ENCODE measurements at regions not wholly inside any gene's neighbourhood (a gene's known extent, or its start where the extent isn't known, plus 50 kb on each side); places are given as distances from the start of the nearest gene placed in this dataset.

DNA sequence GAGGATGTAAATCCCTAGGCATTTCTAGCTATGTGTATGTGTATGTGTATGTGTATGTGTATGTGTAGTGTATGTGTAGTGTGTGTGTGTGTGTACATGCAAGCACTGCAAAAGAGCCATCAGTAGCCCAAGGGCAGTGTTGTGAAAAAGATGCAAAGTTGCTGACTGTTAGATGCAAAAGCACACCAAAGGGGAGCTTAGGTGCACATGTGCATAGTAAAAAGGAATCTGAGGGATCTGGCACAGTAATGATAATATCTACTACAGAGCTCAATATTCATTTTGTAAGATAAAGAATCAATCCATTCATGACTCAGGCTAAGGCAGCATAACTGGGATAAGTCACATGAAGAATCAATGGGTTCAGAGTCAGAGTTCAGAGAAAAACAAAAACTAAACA, 80.2 kb downstream of the TMEM47 start:
- intact Hi-C loops (cut with DNase I) = no loop called here
- DNase-seq = no peak
- no peak for ATAC-seq (ENCODE audit: low FRiP score)
- H3K9me3 ChIP-seq (ENCODE audit: control insufficient read depth, low read length) = no peaks in the 10 kb centered on the region
- H3K27me3 ChIP-seq (ENCODE audit: control insufficient read depth in 1 of 2, insufficient read depth in 2 of 2, low read length in 1 of 2) = no peaks in the 10 kb centered on the region
- no peaks in the 10 kb centered on the region for H3K36me3 ChIP-seq (ENCODE audit: control insufficient read depth in 1 of 2, insufficient read depth in 2 of 2, low read length in 1 of 2)
- no peaks in the 10 kb centered on the region for H3K4me1 ChIP-seq (ENCODE audit: control insufficient read depth in 1 of 2, insufficient read depth in 2 of 2, low read length in 2 of 2)
- H3K4me3 ChIP-seq (ENCODE audit: low read length in 2 of 2) = no peak overlapping the region
- no peak overlapping the region for H3K27ac ChIP-seq (ENCODE audit: low read depth in 1 of 2, low read length in 2 of 2)

DNA sequence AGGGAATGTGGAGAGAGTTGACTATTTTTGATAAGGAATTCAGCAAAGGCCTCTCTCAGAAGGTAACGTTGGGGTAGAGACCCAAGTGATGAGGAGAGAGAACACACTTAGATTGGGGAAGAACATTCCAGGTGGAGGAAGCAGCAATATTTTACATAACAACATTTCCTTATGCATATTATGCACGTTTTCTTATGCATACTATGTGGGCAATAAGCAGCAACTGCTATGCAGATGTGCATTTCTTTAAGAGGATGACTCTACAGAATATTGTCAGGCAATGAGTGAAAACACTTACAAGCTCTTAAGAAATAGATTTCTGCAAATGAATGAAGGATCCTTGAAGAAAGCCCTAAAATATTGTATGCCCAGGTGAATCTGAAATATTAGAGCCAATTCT, 91.1 kb downstream of the TMEM47 start:
- WGBS, 2 donors = 36 to 59% methylated on average over 2 of the region's 2 CpGs

DNA sequence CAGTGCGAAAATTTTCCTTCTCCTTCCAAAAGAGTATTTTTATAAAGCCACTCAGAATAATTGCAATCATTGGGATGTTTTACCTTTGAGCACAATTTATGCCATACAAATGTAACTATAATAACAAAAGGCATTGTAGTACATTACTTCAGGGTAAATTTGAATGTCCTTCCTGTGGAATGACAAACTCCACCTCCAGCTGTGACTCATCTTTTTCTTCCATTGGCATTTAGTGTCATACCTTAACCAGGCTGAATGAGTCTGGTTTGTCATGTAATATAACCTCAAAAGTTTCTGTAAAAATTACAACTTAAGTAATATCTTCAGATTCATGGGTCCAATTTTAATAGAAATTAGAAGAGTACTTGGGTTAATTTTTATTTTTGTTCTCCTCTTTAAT, 93.3 kb downstream of the TMEM47 start:
- no peaks in the 10 kb centered on the region for H3K36me3 ChIP-seq (ENCODE audit: control insufficient read depth in 1 of 2, insufficient read depth in 2 of 2, low read length in 1 of 2)
- DNase-seq (no peak), ATAC-seq (ENCODE audit: low FRiP score) (no peak)
- intact Hi-C loops (cut with DNase I) = no loop called here
- no peaks in the 10 kb centered on the region for H3K27me3 ChIP-seq (ENCODE audit: control insufficient read depth in 1 of 2, insufficient read depth in 2 of 2, low read length in 1 of 2)
- H3K4me1 ChIP-seq (ENCODE audit: control insufficient read depth in 1 of 2, insufficient read depth in 2 of 2, low read length in 2 of 2) = no peaks in the 10 kb centered on the region
- no peak overlapping the region for H3K4me3 ChIP-seq (ENCODE audit: low read length in 2 of 2)
- no peaks in the 10 kb centered on the region for H3K9me3 ChIP-seq (ENCODE audit: control insufficient read depth, low read length)
- no peak overlapping the region for H3K27ac ChIP-seq (ENCODE audit: low read depth in 1 of 2, low read length in 2 of 2)
- WGBS, 2 donors = 54 to 77% methylated on average over 1 of the region's 1 CpG

More for the DNA sequence above, 91.1 kb downstream of the TMEM47 start:
- ATAC-seq (ENCODE audit: low FRiP score) (no peak), DNase-seq (no peak)
- Histone ChIP-seq H3K9me3 (ENCODE audit: control insufficient read depth, low read length) (peaks cover 2% of the 10 kb centered on the region), H3K4me3 (ENCODE audit: low read length in 2 of 2) (no peak overlapping the region), H3K36me3 (ENCODE audit: control insufficient read depth in 1 of 2, insufficient read depth in 2 of 2, low read length in 1 of 2) (no peaks in the 10 kb centered on the region), H3K27me3 (ENCODE audit: control insufficient read depth in 1 of 2, insufficient read depth in 2 of 2, low read length in 1 of 2) (no peaks in the 10 kb centered on the region), H3K27ac (ENCODE audit: low read depth in 1 of 2, low read length in 2 of 2) (no peak overlapping the region), H3K4me1 (ENCODE audit: control insufficient read depth in 1 of 2, insufficient read depth in 2 of 2, low read length in 2 of 2) (no peaks in the 10 kb centered on the region)
- intact Hi-C loops (cut with DNase I) = no loop called here

DNA sequence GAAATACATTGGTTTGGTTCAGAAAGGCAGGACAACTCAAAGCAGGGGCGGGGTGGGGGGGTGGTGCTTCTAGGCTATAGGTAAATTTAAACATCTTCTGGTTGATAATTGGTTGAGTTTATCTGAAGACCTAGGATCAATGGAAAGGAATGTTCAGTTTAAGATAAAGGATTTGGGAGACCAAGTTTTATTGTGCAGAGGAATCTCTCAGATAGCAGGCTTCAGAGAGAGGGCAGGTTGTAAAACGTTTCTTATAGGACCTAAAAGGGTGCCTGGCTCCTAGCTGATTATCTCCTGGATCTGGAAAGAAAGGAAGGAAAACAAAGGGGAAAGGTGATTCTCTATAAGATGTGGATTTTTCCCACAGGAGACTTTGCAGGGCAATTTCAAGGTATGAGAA, 94.0 kb downstream of the TMEM47 start:
- Histone ChIP-seq H3K4me1 (ENCODE audit: control insufficient read depth in 1 of 2, insufficient read depth in 2 of 2, low read length in 2 of 2) (no peaks in the 10 kb centered on the region), H3K4me3 (ENCODE audit: low read length in 2 of 2) (no peak overlapping the region), H3K36me3 (ENCODE audit: control insufficient read depth in 1 of 2, insufficient read depth in 2 of 2, low read length in 1 of 2) (no peaks in the 10 kb centered on the region), H3K27ac (ENCODE audit: low read depth in 1 of 2, low read length in 2 of 2) (no peak overlapping the region), H3K9me3 (ENCODE audit: control insufficient read depth, low read length) (no peaks in the 10 kb centered on the region), H3K27me3 (ENCODE audit: control insufficient read depth in 1 of 2, insufficient read depth in 2 of 2, low read length in 1 of 2) (no peaks in the 10 kb centered on the region)
- DNase-seq (no peak), ATAC-seq (ENCODE audit: low FRiP score) (no peak)
- WGBS, 2 donors = 39 to 55% methylated on average over 2 of the region's 2 CpGs
- intact Hi-C loops (cut with DNase I) = no loop called here

DNA sequence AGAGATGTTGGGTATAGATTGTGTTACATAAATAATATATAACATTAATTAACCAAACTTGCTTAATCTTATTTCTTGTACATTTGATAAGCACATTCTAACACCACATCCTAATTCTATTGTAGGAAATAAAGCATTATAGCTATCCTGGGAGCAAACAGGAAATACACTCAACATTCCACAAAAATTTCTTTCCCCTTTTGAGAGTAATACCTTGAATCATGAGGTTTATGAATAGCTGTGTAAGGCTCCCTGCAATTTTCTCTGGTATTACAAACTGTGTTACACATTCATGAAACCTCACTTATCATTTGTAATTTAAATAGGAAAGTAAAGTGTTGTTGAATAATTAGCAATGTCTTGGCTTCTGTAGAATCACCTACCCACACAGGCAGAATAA, 95.1 kb downstream of the TMEM47 start:
- intact Hi-C loops (cut with DNase I) = no loop called here
- Histone ChIP-seq H3K4me1 (ENCODE audit: control insufficient read depth in 1 of 2, insufficient read depth in 2 of 2, low read length in 2 of 2) (no peaks in the 10 kb centered on the region), H3K9me3 (ENCODE audit: control insufficient read depth, low read length) (no peaks in the 10 kb centered on the region), H3K27ac (ENCODE audit: low read depth in 1 of 2, low read length in 2 of 2) (no peak overlapping the region), H3K4me3 (ENCODE audit: low read length in 2 of 2) (no peak overlapping the region), H3K36me3 (ENCODE audit: control insufficient read depth in 1 of 2, insufficient read depth in 2 of 2, low read length in 1 of 2) (no peaks in the 10 kb centered on the region), H3K27me3 (ENCODE audit: control insufficient read depth in 1 of 2, insufficient read depth in 2 of 2, low read length in 1 of 2) (no peaks in the 10 kb centered on the region)
- DNase-seq = no peak
- no peak for ATAC-seq (ENCODE audit: low FRiP score)

DNA sequence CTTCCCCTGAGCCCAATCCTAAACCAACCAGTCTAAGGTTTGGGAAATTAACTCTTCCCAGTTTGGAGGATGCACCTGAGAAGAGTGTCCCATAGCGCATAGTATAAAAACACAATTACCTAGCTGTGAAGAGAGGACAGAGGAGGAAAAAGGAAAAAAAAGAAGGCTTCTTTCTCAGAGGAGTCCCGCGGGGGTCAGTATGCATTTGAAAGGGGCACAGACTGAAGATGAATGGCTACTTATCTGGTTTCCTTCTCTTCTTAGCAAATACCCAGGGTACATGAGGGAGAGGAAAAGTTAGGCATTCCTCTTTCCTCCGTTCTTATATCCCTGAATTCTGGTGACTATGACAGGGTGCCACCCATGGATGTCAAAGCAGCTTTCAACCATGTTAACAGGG, 96.9 kb downstream of the TMEM47 start:
- DNase-seq = no peak
- 43 to 61% methylated on average over 4 of the region's 4 CpGs for WGBS, 2 donors
- Histone ChIP-seq H3K27me3 (ENCODE audit: control insufficient read depth in 1 of 2, insufficient read depth in 2 of 2, low read length in 1 of 2) (no peaks in the 10 kb centered on the region), H3K4me1 (ENCODE audit: control insufficient read depth in 1 of 2, insufficient read depth in 2 of 2, low read length in 2 of 2) (no peaks in the 10 kb centered on the region), H3K27ac (ENCODE audit: low read depth in 1 of 2, low read length in 2 of 2) (no peak overlapping the region), H3K4me3 (ENCODE audit: low read length in 2 of 2) (no peak overlapping the region), H3K9me3 (ENCODE audit: control insufficient read depth, low read length) (no peaks in the 10 kb centered on the region), H3K36me3 (ENCODE audit: control insufficient read depth in 1 of 2, insufficient read depth in 2 of 2, low read length in 1 of 2) (no peaks in the 10 kb centered on the region)
- ATAC-seq (ENCODE audit: low FRiP score) = no peak
- intact Hi-C loops (cut with DNase I) = no loop called here

DNA sequence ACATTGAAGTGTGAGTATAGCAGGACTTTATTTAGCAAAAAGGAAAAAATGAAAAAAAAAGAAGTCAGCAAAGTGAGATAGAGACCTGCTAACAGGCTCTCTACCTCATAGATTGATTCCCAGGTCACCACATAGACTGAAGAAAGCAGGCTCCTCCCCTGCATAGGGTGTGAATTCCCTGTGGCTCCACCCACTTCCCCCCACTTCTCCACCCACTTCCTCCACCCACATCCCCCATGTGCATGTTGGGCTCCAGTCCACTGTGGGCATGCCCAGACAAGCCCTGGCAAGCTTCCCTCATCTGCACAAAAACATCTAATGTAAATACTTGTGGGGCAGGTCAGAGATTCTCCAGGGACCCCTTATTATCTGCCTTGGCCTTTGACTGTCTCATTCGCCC, 97.8 kb downstream of the TMEM47 start:
- H3K4me1 ChIP-seq (ENCODE audit: control insufficient read depth in 1 of 2, insufficient read depth in 2 of 2, low read length in 2 of 2) = no peaks in the 10 kb centered on the region
- no peak overlapping the region for H3K27ac ChIP-seq (ENCODE audit: low read depth in 1 of 2, low read length in 2 of 2)
- H3K9me3 ChIP-seq (ENCODE audit: control insufficient read depth, low read length) = no peaks in the 10 kb centered on the region
- ATAC-seq (ENCODE audit: low FRiP score) (no peak), DNase-seq (no peak)
- 27 to 55% methylated on average over 1 of the region's 1 CpG for WGBS, 2 donors
- H3K4me3 ChIP-seq (ENCODE audit: low read length in 2 of 2) = no peak overlapping the region
- intact Hi-C loops (cut with DNase I) = no loop called here
- H3K27me3 ChIP-seq (ENCODE audit: control insufficient read depth in 1 of 2, insufficient read depth in 2 of 2, low read length in 1 of 2) = no peaks in the 10 kb centered on the region
- no peaks in the 10 kb centered on the region for H3K36me3 ChIP-seq (ENCODE audit: control insufficient read depth in 1 of 2, insufficient read depth in 2 of 2, low read length in 1 of 2)

DNA sequence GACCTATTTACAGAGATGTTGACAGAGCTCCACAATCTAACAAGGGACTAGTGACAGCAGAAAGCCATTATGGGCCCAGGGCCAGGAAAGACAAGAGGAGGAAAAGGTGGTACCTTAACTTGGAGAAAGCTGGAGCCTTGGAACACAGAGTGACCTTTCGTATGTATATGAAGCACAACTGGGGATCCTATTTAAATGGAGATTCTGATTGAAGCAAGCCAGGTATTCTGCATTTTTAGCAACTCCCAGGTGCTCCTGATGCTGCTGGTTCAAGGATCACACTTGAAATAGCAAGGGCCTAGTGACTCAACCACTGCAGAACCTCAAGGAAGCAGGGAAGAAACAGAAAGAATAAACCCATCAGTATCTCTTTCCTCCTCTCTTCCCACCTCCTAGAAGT, 99.4 kb downstream of the TMEM47 start:
- ATAC-seq (ENCODE audit: low FRiP score) (no peak), DNase-seq (no peak)
- Histone ChIP-seq H3K9me3 (ENCODE audit: control insufficient read depth, low read length) (no peaks in the 10 kb centered on the region), H3K27me3 (ENCODE audit: control insufficient read depth in 1 of 2, insufficient read depth in 2 of 2, low read length in 1 of 2) (no peaks in the 10 kb centered on the region), H3K4me1 (ENCODE audit: control insufficient read depth in 1 of 2, insufficient read depth in 2 of 2, low read length in 2 of 2) (no peaks in the 10 kb centered on the region), H3K4me3 (ENCODE audit: low read length in 2 of 2) (no peak overlapping the region), H3K27ac (ENCODE audit: low read depth in 1 of 2, low read length in 2 of 2) (no peak overlapping the region), H3K36me3 (ENCODE audit: control insufficient read depth in 1 of 2, insufficient read depth in 2 of 2, low read length in 1 of 2) (no peaks in the 10 kb centered on the region)
- intact Hi-C loops (cut with DNase I) = no loop called here
- WGBS, 2 donors = 50 to 93% methylated on average over 1 of the region's 1 CpG

DNA sequence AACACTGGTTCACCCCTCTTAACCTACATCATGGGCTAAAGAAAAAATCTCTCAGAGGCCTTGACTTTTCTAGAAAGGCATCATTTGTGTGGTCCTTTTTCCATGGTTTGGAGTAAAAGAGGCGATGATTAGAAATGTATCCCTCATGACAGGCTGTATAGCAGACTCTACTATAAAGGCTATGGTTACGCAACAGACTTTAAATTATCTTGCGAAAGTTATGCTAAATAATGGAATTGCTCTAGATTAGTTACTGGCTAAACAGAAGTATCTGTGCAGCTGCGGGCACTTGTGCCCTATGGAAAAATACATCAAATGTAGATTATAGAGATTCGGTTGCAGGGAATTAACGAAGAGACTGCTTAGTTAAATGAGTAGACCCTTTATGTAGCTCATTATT, 101.6 kb downstream of the TMEM47 start:
- H3K27me3 ChIP-seq (ENCODE audit: control insufficient read depth in 1 of 2, insufficient read depth in 2 of 2, low read length in 1 of 2) = no peaks in the 10 kb centered on the region
- H3K4me1 ChIP-seq (ENCODE audit: control insufficient read depth in 1 of 2, insufficient read depth in 2 of 2, low read length in 2 of 2) = no peaks in the 10 kb centered on the region
- H3K27ac ChIP-seq (ENCODE audit: low read depth in 1 of 2, low read length in 2 of 2) = no peak overlapping the region
- H3K9me3 ChIP-seq (ENCODE audit: control insufficient read depth, low read length) = no peaks in the 10 kb centered on the region
- ATAC-seq (ENCODE audit: low FRiP score) = no peak
- 81 to 97% methylated on average over 6 of the region's 6 CpGs for WGBS, 2 donors
- H3K36me3 ChIP-seq (ENCODE audit: control insufficient read depth in 1 of 2, insufficient read depth in 2 of 2, low read length in 1 of 2) = no peaks in the 10 kb centered on the region
- intact Hi-C loops (cut with DNase I) = no loop called here
- no peak for DNase-seq
- H3K4me3 ChIP-seq (ENCODE audit: low read length in 2 of 2) = no peak overlapping the region

DNA sequence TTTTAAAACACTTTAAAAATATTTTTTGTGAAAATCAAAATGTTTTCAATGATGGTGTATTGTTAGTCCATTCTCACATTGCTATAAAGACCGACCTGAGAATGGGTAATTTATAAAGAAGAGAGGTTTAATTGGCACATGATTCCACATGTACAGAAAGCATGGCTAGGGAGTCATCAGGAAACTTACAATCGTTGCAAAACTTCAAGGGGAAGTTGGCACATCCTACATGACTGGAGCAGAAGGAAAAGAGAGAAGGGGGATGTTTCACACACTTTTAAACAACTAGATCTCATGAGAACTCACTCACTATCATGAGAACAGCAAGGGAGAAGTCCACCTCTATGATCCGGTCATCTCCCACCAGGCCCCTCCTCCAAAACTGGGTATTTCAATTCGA, 110.7 kb downstream of the TMEM47 start:
- ATAC-seq (ENCODE audit: low FRiP score) = no peak
- H3K9me3 ChIP-seq (ENCODE audit: control insufficient read depth, low read length) = no peaks in the 10 kb centered on the region
- intact Hi-C loops (cut with DNase I) = no loop called here
- H3K27me3 ChIP-seq (ENCODE audit: control insufficient read depth in 1 of 2, insufficient read depth in 2 of 2, low read length in 1 of 2) = no peaks in the 10 kb centered on the region
- H3K4me1 ChIP-seq (ENCODE audit: control insufficient read depth in 1 of 2, insufficient read depth in 2 of 2, low read length in 2 of 2) = no peaks in the 10 kb centered on the region
- DNase-seq = no peak
- no peak overlapping the region for H3K4me3 ChIP-seq (ENCODE audit: low read length in 2 of 2)
- no peak overlapping the region for H3K27ac ChIP-seq (ENCODE audit: low read depth in 1 of 2, low read length in 2 of 2)
- WGBS, 2 donors = 52 to 70% methylated on average over 4 of the region's 4 CpGs
- H3K36me3 ChIP-seq (ENCODE audit: control insufficient read depth in 1 of 2, insufficient read depth in 2 of 2, low read length in 1 of 2) = no peaks in the 10 kb centered on the region
